ENCODE measurements at regions not wholly inside any gene's neighbourhood (a gene's known extent, or its start where the extent isn't known, plus 50 kb on each side); places are given as distances from the start of the nearest gene placed in this dataset.

GRCh38 chr7:25758559-25758958, 393.4 kb upstream of the NFE2L3 start:
- POLR2A ChIA-PET, result no interaction called here

GRCh38 chr7:25759286-25759685, 392.7 kb upstream of the NFE2L3 start:
- no peaks in the 10 kb centered on the region for H3K36me3 Mint-ChIP-seq (ENCODE audit: low read depth)
- H3K9me3 Mint-ChIP-seq, result no peaks in the 10 kb centered on the region
- intact Hi-C loops (cut with micrococcal nuclease), result no loop called here
- ATAC-seq, result no peak
- CTCF ChIA-PET, result no interaction called here
- POLR2A ChIA-PET, result no interaction called here
- DNase-seq, result no peak
- H3K27ac Mint-ChIP-seq, result no peak overlapping the region
- H3K4me1 Mint-ChIP-seq (ENCODE audit: low read depth), result no peaks in the 10 kb centered on the region
- no peak overlapping the region for H3K4me3 Mint-ChIP-seq
- no peak for TF ChIP-seq CTCF (IDR thresholded peaks at IDR 0.05)
- H3K27me3 Mint-ChIP-seq, result peaks cover 13% of the 10 kb centered on the region

More at GRCh38 chr7:25758559-25758958, 393.4 kb upstream of the NFE2L3 start:
- no peaks in the 10 kb centered on the region for H3K9me3 Mint-ChIP-seq
- H3K4me3 Mint-ChIP-seq, result no peak overlapping the region
- H3K4me1 Mint-ChIP-seq (ENCODE audit: low read depth), result no peaks in the 10 kb centered on the region
- intact Hi-C loops (cut with micrococcal nuclease), result no loop called here
- no peak overlapping the region for H3K27ac Mint-ChIP-seq
- DNase-seq, result no peak
- no peak for ATAC-seq
- TF ChIP-seq CTCF (IDR thresholded peaks at IDR 0.05), result no peak
- CTCF ChIA-PET, result no interaction called here
- no peaks in the 10 kb centered on the region for H3K36me3 Mint-ChIP-seq (ENCODE audit: low read depth)
- peaks cover 12% of the 10 kb centered on the region for H3K27me3 Mint-ChIP-seq

- ChIA-PET POLR2A (no interaction called here), CTCF (no interaction called here)
- no peaks in the 10 kb centered on the region for H3K36me3 Mint-ChIP-seq (ENCODE audit: low read depth)
- TF ChIP-seq CTCF (IDR thresholded peaks at IDR 0.05), result no peak
- no peak overlapping the region for H3K4me3 Mint-ChIP-seq
- intact Hi-C loops (cut with micrococcal nuclease), result no loop called here
- H3K27ac Mint-ChIP-seq, result no peak overlapping the region
- ATAC-seq (no peak), DNase-seq (no peak)
- H3K27me3 Mint-ChIP-seq, result peaks cover 13% of the 10 kb centered on the region
- H3K4me1 Mint-ChIP-seq (ENCODE audit: low read depth), result no peaks in the 10 kb centered on the region
- H3K9me3 Mint-ChIP-seq, result no peaks in the 10 kb centered on the region
Observed at GRCh38 chr7:25759748-25760147, 392.2 kb upstream of the NFE2L3 start.

GRCh38 chr7:25762511-25763462, 389.2 kb upstream of the NFE2L3 start:
- intact Hi-C loops (cut with micrococcal nuclease), result no loop called here
- no peaks in the 10 kb centered on the region for H3K9me3 Mint-ChIP-seq
- H3K27me3 Mint-ChIP-seq, result peaks cover 6% of the 10 kb centered on the region
- H3K4me3 Mint-ChIP-seq, result no peak overlapping the region
- TF ChIP-seq CTCF (IDR thresholded peaks at IDR 0.05), result no peak
- DNase-seq (no peak), ATAC-seq (no peak)
- no peak overlapping the region for H3K27ac Mint-ChIP-seq
- no peaks in the 10 kb centered on the region for H3K4me1 Mint-ChIP-seq (ENCODE audit: low read depth)
- H3K36me3 Mint-ChIP-seq (ENCODE audit: low read depth), result no peaks in the 10 kb centered on the region
- ChIA-PET CTCF (no interaction called here), POLR2A (no interaction called here)

GRCh38 chr7:25763463-25763860, 388.5 kb upstream of the NFE2L3 start:
- CTCF ChIA-PET, result no interaction called here
- TF ChIP-seq CTCF (IDR thresholded peaks at IDR 0.05), result no peak
- no peaks in the 10 kb centered on the region for H3K9me3 Mint-ChIP-seq
- H3K27ac Mint-ChIP-seq, result no peak overlapping the region
- peaks cover 7% of the 10 kb centered on the region for H3K27me3 Mint-ChIP-seq
- POLR2A ChIA-PET, result no interaction called here
- H3K36me3 Mint-ChIP-seq (ENCODE audit: low read depth), result no peaks in the 10 kb centered on the region
- DNase-seq (no peak), ATAC-seq (no peak)
- H3K4me1 Mint-ChIP-seq (ENCODE audit: low read depth), result no peaks in the 10 kb centered on the region
- intact Hi-C loops (cut with micrococcal nuclease), result no loop called here
- H3K4me3 Mint-ChIP-seq, result no peak overlapping the region

Measured in activated CD8-positive, alpha-beta T cell treated with anti-CD3 and anti-CD28 coated beads for 36 hours (primary cell).